ENCODE measurements at regions not wholly inside any gene's neighbourhood (a gene's known extent, or its start where the extent isn't known, plus 50 kb on each side); places are given as distances from the start of the nearest gene placed in this dataset.

GRCh38 chr10:53601260-53601875, 828.8 kb upstream of the MBL2 start:
- RAD21 ChIA-PET (ENCODE audit: low non-redundant PET in 1 of 2, low total read pairs in 2 of 2, uncharacterized antibody in 2 of 2, unreplicated experiment in 2 of 2): no interaction called here
- BruUV-seq (replicated peaks): no TSS peak
- Histone ChIP-seq H3K36me3 (ENCODE audit: control insufficient read depth in 1 of 2, insufficient read depth in 2 of 2, low read length in 2 of 2) (no peaks in the 10 kb centered on the region), H3K79me2 (ENCODE audit: insufficient read depth, low read length) (no peaks in the 10 kb centered on the region), H3K27me3 (ENCODE audit: insufficient read depth, low read length) (no peaks in the 10 kb centered on the region), H3K4me3 (replicated peaks in 1 of 2; ENCODE audit: low read depth in 1 of 2, low read length in 2 of 2) (no peak overlapping the region), H3K4me2 (ENCODE audit: low read length) (no peak overlapping the region), H3K27ac (ENCODE audit: low read depth, low read length) (no peak overlapping the region), H3K4me1 (ENCODE audit: control insufficient read depth in 1 of 2, insufficient read depth in 2 of 2, low read length in 2 of 2) (no peaks in the 10 kb centered on the region), H2AFZ (ENCODE audit: low read depth, low read length, poor library complexity, severe bottlenecking) (no peak overlapping the region), H3K9me3 (ENCODE audit: control insufficient read depth in 1 of 2, insufficient read depth in 1 of 2, low read depth in 1 of 2, low read length in 2 of 2) (peaks cover 8 to 14% of the 10 kb centered on the region in 2 experiments; a peak in 2 of 4 replicates), H3K9me2 (ENCODE audit: insufficient read depth) (no peaks in the 10 kb centered on the region), H3K9ac (ENCODE audit: low read length) (no peak overlapping the region), H4K20me1 (ENCODE audit: insufficient read depth) (no peaks in the 10 kb centered on the region)
- no peak for ATAC-seq
- CTCF ChIA-PET: no interaction called here
- TF ChIP-seq RAD21 (IDR thresholded peaks at IDR 0.05; ENCODE audit: low read depth) (peak; percentile 39; the same call in 1 of the 2 replicates), CTCF (IDR thresholded peaks at IDR 0.05 in 2 of 3, conservative IDR thresholded peaks at IDR 0.05 in 1 of 3; ENCODE audit: borderline replicate concordance in 1 of 3, insufficient read depth in 1 of 3, low read depth in 2 of 3, low read length in 2 of 3) (peak in 2 of 3 experiments; percentile 59 to 65; a peak in 4 of 6 replicates), EZH2phosphoT487 (IDR thresholded peaks at IDR 0.05; ENCODE audit: borderline replicate concordance) (no peak)
- POLR2A ChIA-PET: no interaction called here
- peak; percentile 4 for DNase-seq (ENCODE audit: low read depth, low spot score)
- intact Hi-C loops (cut with micrococcal nuclease): no loop called here

GRCh38 chr10:53598914-53599313, 826.3 kb upstream of the MBL2 start:
- Histone ChIP-seq H3K9me3 (ENCODE audit: control insufficient read depth in 1 of 2, insufficient read depth in 1 of 2, low read depth in 1 of 2, low read length in 2 of 2) (peaks cover 0 to 16% of the 10 kb centered on the region in 2 experiments; a peak in 2 of 4 replicates), H3K36me3 (ENCODE audit: control insufficient read depth in 1 of 2, insufficient read depth in 2 of 2, low read length in 2 of 2) (no peaks in the 10 kb centered on the region), H3K79me2 (ENCODE audit: insufficient read depth, low read length) (no peaks in the 10 kb centered on the region), H3K4me2 (ENCODE audit: low read length) (no peak overlapping the region), H3K4me3 (replicated peaks in 1 of 2; ENCODE audit: low read depth in 1 of 2, low read length in 2 of 2) (no peak overlapping the region), H3K9ac (ENCODE audit: low read length) (no peak overlapping the region), H3K27ac (ENCODE audit: low read depth, low read length) (no peak overlapping the region), H4K20me1 (ENCODE audit: insufficient read depth) (no peaks in the 10 kb centered on the region), H3K9me2 (ENCODE audit: insufficient read depth) (no peaks in the 10 kb centered on the region), H2AFZ (ENCODE audit: low read depth, low read length, poor library complexity, severe bottlenecking) (no peak overlapping the region), H3K27me3 (ENCODE audit: insufficient read depth, low read length) (no peaks in the 10 kb centered on the region), H3K4me1 (ENCODE audit: control insufficient read depth in 1 of 2, insufficient read depth in 2 of 2, low read length in 2 of 2) (no peaks in the 10 kb centered on the region)
- no TSS peak for BruUV-seq (replicated peaks)
- intact Hi-C loops (cut with micrococcal nuclease): no loop called here
- ChIA-PET CTCF (no interaction called here), RAD21 (ENCODE audit: low non-redundant PET in 1 of 2, low total read pairs in 2 of 2, uncharacterized antibody in 2 of 2, unreplicated experiment in 2 of 2) (no interaction called here), POLR2A (no interaction called here)
- ATAC-seq (no peak), DNase-seq (ENCODE audit: low read depth, low spot score) (no peak)
- TF ChIP-seq TCF7L2 (IDR thresholded peaks at IDR 0.05; ENCODE audit: borderline replicate concordance, extremely low read depth, insufficient read depth, insufficient read length): no peak
- TF ChIP-seq JUND (IDR thresholded peaks at IDR 0.05): no peak
- TF ChIP-seq ZBTB33 (IDR thresholded peaks at IDR 0.05; ENCODE audit: extremely low read depth, insufficient replicate concordance, low read length): no peak
- TF ChIP-seq REST (IDR thresholded peaks at IDR 0.05; ENCODE audit: low read depth): no peak
- no peak for TF ChIP-seq CBX3 (IDR thresholded peaks at IDR 0.05; ENCODE audit: low read depth)
- TF ChIP-seq SIN3A (IDR thresholded peaks at IDR 0.05; ENCODE audit: low read depth): no peak
- no peak for TF ChIP-seq ZNF274 (IDR thresholded peaks at IDR 0.05; ENCODE audit: low read depth, low read length)
- no peak for TF ChIP-seq EZH2phosphoT487 (IDR thresholded peaks at IDR 0.05; ENCODE audit: borderline replicate concordance)
- no peak for TF ChIP-seq FOSL1 (IDR thresholded peaks at IDR 0.05; ENCODE audit: low read depth)
